ENCODE measurements at regions not wholly inside any gene's neighbourhood (a gene's known extent, or its start where the extent isn't known, plus 50 kb on each side); places are given as distances from the start of the nearest gene placed in this dataset.

DNA sequence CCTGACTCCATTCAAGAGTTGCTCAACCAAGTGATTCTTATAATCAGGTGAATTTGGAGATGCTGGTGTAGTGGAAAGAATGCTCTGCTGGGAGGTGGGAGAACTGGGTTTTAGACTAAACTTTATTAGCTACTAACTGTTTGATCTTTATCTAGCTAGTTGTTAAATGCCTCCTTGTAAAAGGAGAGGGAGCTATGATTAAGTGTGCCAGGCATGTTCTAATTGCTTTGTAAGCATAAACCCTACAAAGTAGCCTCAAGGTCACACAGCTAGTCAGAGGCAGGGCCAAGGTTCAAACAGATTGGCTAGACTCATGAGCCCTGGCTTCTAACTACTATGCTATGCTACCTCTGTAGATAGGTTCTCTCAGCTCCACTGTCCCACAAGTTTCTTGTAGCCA, 105.5 kb downstream of the NXPE2 start:
- H3K27me3 ChIP-seq (ENCODE audit: insufficient read depth, low read depth, severe bottlenecking) = no peaks in the 10 kb centered on the region
- H3K27ac ChIP-seq = no peak overlapping the region
- H3K36me3 ChIP-seq = no peaks in the 10 kb centered on the region
- TF ChIP-seq CTCF (IDR thresholded peaks at IDR 0.05; ENCODE audit: low read depth, low read length) = no peak
- DNase-seq = no peak
- H3K9me3 ChIP-seq (ENCODE audit: severe bottlenecking) = no peaks in the 10 kb centered on the region
- no peak overlapping the region for H3K4me3 ChIP-seq (ENCODE audit: low read depth, low read length)

DNA sequence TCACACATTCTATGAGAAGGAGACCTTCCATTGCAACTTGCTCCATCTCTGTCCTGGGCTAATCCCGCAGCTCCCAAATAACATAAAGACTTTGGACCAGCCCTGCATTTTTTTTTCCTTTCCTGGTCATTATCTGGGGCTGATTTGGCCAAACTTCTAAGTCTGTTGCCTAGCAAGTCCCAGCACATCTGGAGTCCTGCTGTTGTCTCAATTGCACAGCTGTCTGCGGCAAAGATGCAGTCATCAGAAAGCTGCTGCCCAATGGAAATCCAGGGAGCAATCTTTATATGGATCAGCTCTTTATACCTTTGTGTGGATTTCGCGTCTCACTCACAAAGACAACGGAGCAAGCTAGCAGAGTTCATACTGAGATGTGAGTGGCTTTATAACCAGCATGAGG, 105.9 kb downstream of the NXPE2 start:
- no peak for TF ChIP-seq CTCF (IDR thresholded peaks at IDR 0.05; ENCODE audit: low read depth, low read length)
- Histone ChIP-seq H3K27me3 (ENCODE audit: insufficient read depth, low read depth, severe bottlenecking) (no peaks in the 10 kb centered on the region), H3K9me3 (ENCODE audit: severe bottlenecking) (no peaks in the 10 kb centered on the region), H3K27ac (no peak overlapping the region), H3K36me3 (no peaks in the 10 kb centered on the region), H3K4me3 (ENCODE audit: low read depth, low read length) (no peak overlapping the region)
- DNase-seq = no peak

DNA sequence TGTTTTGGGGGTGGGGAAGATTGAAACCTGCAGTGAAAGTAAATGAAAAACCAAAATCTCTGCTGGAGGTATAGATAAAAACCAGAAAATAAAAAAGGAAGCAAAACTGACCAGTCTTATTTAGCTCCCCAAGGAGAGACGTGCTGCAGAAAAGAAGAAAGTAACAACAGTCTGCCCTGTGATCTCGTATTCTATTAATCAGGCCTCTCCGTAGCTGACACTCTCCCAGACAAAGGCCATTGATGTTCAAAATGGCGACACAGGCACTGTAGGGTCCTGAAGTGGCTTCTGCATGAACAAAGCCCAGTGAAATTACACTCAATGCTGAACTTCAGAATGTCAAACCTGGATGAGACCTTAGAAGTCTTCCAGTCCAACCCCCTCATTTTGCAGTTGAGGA, 106.6 kb downstream of the NXPE2 start:
- DNase-seq = no peak
- H3K27ac ChIP-seq = no peak overlapping the region
- H3K36me3 ChIP-seq = no peaks in the 10 kb centered on the region
- no peaks in the 10 kb centered on the region for H3K27me3 ChIP-seq (ENCODE audit: insufficient read depth, low read depth, severe bottlenecking)
- TF ChIP-seq CTCF (IDR thresholded peaks at IDR 0.05; ENCODE audit: low read depth, low read length) = no peak
- H3K4me3 ChIP-seq (ENCODE audit: low read depth, low read length) = no peak overlapping the region
- no peaks in the 10 kb centered on the region for H3K9me3 ChIP-seq (ENCODE audit: severe bottlenecking)

DNA sequence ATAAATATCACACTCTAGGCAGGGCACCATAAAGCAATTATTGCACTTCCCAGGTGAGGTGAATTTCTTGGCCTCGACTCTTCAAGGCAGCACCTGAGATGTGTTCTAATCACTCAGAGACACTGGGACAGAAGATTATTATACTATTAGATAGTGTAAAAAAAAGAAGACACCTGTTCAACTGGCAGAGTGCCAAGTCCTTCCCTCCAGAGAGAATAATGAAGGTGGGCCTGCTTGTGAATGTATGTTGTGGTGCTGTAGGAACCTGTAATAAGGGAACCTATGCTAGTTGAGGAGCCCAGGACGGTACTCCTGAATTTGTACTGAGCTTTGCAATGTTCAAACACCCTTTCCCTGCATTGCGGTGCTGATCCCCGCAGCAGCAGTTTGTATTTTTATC, 107.5 kb downstream of the NXPE2 start:
- TF ChIP-seq CTCF (IDR thresholded peaks at IDR 0.05; ENCODE audit: low read depth, low read length) = no peak
- DNase-seq = peak; percentile 24
- H3K27me3 ChIP-seq (ENCODE audit: insufficient read depth, low read depth, severe bottlenecking) = no peaks in the 10 kb centered on the region
- H3K9me3 ChIP-seq (ENCODE audit: severe bottlenecking) = no peaks in the 10 kb centered on the region
- no peak overlapping the region for H3K27ac ChIP-seq
- H3K4me3 ChIP-seq (ENCODE audit: low read depth, low read length) = no peak overlapping the region
- no peaks in the 10 kb centered on the region for H3K36me3 ChIP-seq

- no peaks in the 10 kb centered on the region for H3K36me3 ChIP-seq
- DNase-seq = no peak
- no peak overlapping the region for H3K4me3 ChIP-seq (ENCODE audit: low read depth, low read length)
- no peak overlapping the region for H3K27ac ChIP-seq
- H3K27me3 ChIP-seq (ENCODE audit: insufficient read depth, low read depth, severe bottlenecking) = no peaks in the 10 kb centered on the region
- no peaks in the 10 kb centered on the region for H3K9me3 ChIP-seq (ENCODE audit: severe bottlenecking)
- no peak for TF ChIP-seq CTCF (IDR thresholded peaks at IDR 0.05; ENCODE audit: low read depth, low read length)
Measured at GRCh38 chr11:114787126-114787525, 108.8 kb downstream of the NXPE2 start.

DNA sequence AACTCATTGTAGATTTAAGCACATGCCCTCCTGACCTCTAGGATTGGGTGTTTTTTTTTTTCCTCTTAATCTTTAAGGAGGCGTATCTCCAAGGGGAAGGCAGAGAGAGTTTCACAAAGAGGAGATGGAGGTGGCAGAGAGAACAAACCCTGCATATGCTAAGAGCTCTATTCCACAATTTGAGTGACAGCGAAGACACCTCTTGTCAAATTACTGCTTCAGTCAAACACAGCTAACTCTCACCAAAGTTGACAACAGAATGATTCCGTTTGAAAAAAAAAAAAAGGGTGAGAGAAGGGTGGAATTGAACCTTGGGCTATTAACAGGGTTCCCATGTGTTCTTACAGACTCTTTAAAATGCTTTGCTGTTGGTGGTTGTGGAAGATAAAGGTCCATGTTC, 112.6 kb downstream of the NXPE2 start:
- Histone ChIP-seq H3K36me3 (no peaks in the 10 kb centered on the region), H3K4me3 (ENCODE audit: low read depth, low read length) (no peak overlapping the region), H3K9me3 (ENCODE audit: severe bottlenecking) (no peaks in the 10 kb centered on the region), H3K27ac (no peak overlapping the region), H3K27me3 (ENCODE audit: insufficient read depth, low read depth, severe bottlenecking) (no peaks in the 10 kb centered on the region)
- DNase-seq = no peak
- no peak for TF ChIP-seq CTCF (IDR thresholded peaks at IDR 0.05; ENCODE audit: low read depth, low read length)

Measured in WERI-Rb-1 (cell line).